ENCODE measurements at regions not wholly inside any gene's neighbourhood (a gene's known extent, or its start where the extent isn't known, plus 50 kb on each side); places are given as distances from the start of the nearest gene placed in this dataset.

GRCh38 chr2:194718881-194719280 lies 938.1 kb upstream of the SLC39A10 start:
- Histone ChIP-seq H3K36me3 (ENCODE audit: insufficient read depth, low read length) (no peaks in the 10 kb centered on the region), H3K4me2 (ENCODE audit: insufficient read depth, low read length) (no peak overlapping the region), H3K27ac (ENCODE audit: low read depth, low read length) (no peak overlapping the region), H3K4me3 (ENCODE audit: insufficient read depth, low read length) (no peak overlapping the region), H4K20me1 (ENCODE audit: insufficient read depth, low read length) (no peaks in the 10 kb centered on the region), H3K27me3 (ENCODE audit: insufficient read depth, low read length) (no peaks in the 10 kb centered on the region), H2AFZ (ENCODE audit: low read length) (no peak overlapping the region), H3K79me2 (ENCODE audit: insufficient read depth, low read length) (no peaks in the 10 kb centered on the region), H3K9me3 (ENCODE audit: low read depth, low read length) (no peaks in the 10 kb centered on the region), H3K4me1 (ENCODE audit: insufficient read depth, low read length) (no peaks in the 10 kb centered on the region)
- no peak for TF ChIP-seq CTCF (IDR thresholded peaks at IDR 0.05; ENCODE audit: extremely low read depth, low read depth, low read length)
- DNase-seq (ENCODE audit: insufficient read length, low spot score, missing footprints): no peak

- H3K36me3 ChIP-seq (ENCODE audit: insufficient read depth, low read length): no peaks in the 10 kb centered on the region
- no peak overlapping the region for H3K27ac ChIP-seq (ENCODE audit: low read depth, low read length)
- no peaks in the 10 kb centered on the region for H4K20me1 ChIP-seq (ENCODE audit: insufficient read depth, low read length)
- DNase-seq (ENCODE audit: insufficient read length, low spot score, missing footprints): no peak
- H3K79me2 ChIP-seq (ENCODE audit: insufficient read depth, low read length): no peaks in the 10 kb centered on the region
- H3K27me3 ChIP-seq (ENCODE audit: insufficient read depth, low read length): no peaks in the 10 kb centered on the region
- H3K4me3 ChIP-seq (ENCODE audit: insufficient read depth, low read length): no peak overlapping the region
- H3K4me2 ChIP-seq (ENCODE audit: insufficient read depth, low read length): no peak overlapping the region
- TF ChIP-seq CTCF (IDR thresholded peaks at IDR 0.05; ENCODE audit: extremely low read depth, low read depth, low read length): no peak
- H2AFZ ChIP-seq (ENCODE audit: low read length): no peak overlapping the region
- H3K4me1 ChIP-seq (ENCODE audit: insufficient read depth, low read length): no peaks in the 10 kb centered on the region
- H3K9me3 ChIP-seq (ENCODE audit: low read depth, low read length): no peaks in the 10 kb centered on the region
These were observed 942.5 kb upstream of the SLC39A10 start for GRCh38 chr2:194714541-194714940.

- no peak for TF ChIP-seq CTCF (IDR thresholded peaks at IDR 0.05; ENCODE audit: extremely low read depth, low read depth, low read length)
- H3K27ac ChIP-seq (ENCODE audit: low read depth, low read length): no peak overlapping the region
- H3K9me3 ChIP-seq (ENCODE audit: low read depth, low read length): no peaks in the 10 kb centered on the region
- H3K4me1 ChIP-seq (ENCODE audit: insufficient read depth, low read length): no peaks in the 10 kb centered on the region
- no peaks in the 10 kb centered on the region for H3K79me2 ChIP-seq (ENCODE audit: insufficient read depth, low read length)
- no peak overlapping the region for H3K4me3 ChIP-seq (ENCODE audit: insufficient read depth, low read length)
- H3K27me3 ChIP-seq (ENCODE audit: insufficient read depth, low read length): no peaks in the 10 kb centered on the region
- no peak overlapping the region for H2AFZ ChIP-seq (ENCODE audit: low read length)
- no peak overlapping the region for H3K4me2 ChIP-seq (ENCODE audit: insufficient read depth, low read length)
- no peaks in the 10 kb centered on the region for H4K20me1 ChIP-seq (ENCODE audit: insufficient read depth, low read length)
- no peak for DNase-seq (ENCODE audit: insufficient read length, low spot score, missing footprints)
- no peaks in the 10 kb centered on the region for H3K36me3 ChIP-seq (ENCODE audit: insufficient read depth, low read length)
These were observed 947.2 kb upstream of the SLC39A10 start for GRCh38 chr2:194709840-194710239.

- H3K79me2 ChIP-seq (ENCODE audit: insufficient read depth, low read length): no peaks in the 10 kb centered on the region
- TF ChIP-seq CTCF (IDR thresholded peaks at IDR 0.05; ENCODE audit: extremely low read depth, low read depth, low read length): no peak
- no peaks in the 10 kb centered on the region for H3K27me3 ChIP-seq (ENCODE audit: insufficient read depth, low read length)
- no peak overlapping the region for H3K4me2 ChIP-seq (ENCODE audit: insufficient read depth, low read length)
- H3K4me1 ChIP-seq (ENCODE audit: insufficient read depth, low read length): no peaks in the 10 kb centered on the region
- no peak overlapping the region for H3K27ac ChIP-seq (ENCODE audit: low read depth, low read length)
- H3K9me3 ChIP-seq (ENCODE audit: low read depth, low read length): no peaks in the 10 kb centered on the region
- no peaks in the 10 kb centered on the region for H4K20me1 ChIP-seq (ENCODE audit: insufficient read depth, low read length)
- H3K36me3 ChIP-seq (ENCODE audit: insufficient read depth, low read length): no peaks in the 10 kb centered on the region
- no peak for DNase-seq (ENCODE audit: insufficient read length, low spot score, missing footprints)
- H3K4me3 ChIP-seq (ENCODE audit: insufficient read depth, low read length): no peak overlapping the region
- H2AFZ ChIP-seq (ENCODE audit: low read length): no peak overlapping the region
These were observed 950.8 kb upstream of the SLC39A10 start for GRCh38 chr2:194706179-194706578.

All from osteoblast (primary cell).